ENCODE measurements at regions not wholly inside any gene's neighbourhood (a gene's known extent, or its start where the extent isn't known, plus 50 kb on each side); places are given as distances from the start of the nearest gene placed in this dataset.

DNA sequence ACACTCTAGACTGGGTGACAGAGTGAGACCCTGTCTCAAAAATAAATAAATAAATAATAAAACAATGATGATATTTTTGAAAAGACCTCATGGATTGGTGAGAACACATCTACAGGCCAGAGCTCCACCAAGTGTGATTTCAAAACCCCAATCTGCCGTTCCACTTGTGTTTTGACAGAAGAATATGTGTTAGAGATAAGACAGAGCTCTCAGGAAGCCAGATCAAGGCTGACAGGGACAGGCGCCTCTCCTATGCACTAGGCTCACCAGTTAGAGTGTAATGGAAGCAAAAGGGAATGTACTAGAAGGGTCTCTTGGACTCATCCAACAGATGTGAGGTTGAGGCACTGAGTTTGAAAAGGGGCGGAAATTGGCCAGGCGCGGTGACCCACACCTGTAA, 110.7 kb upstream of the ERRFI1 start:
- Histone ChIP-seq H3K9me3 (ENCODE audit: control insufficient read depth, insufficient read depth, low read length) (no peaks in the 10 kb centered on the region), H3K79me2 (ENCODE audit: control insufficient read depth, low read length) (no peaks in the 10 kb centered on the region), H3K4me2 (ENCODE audit: low read length) (no peak overlapping the region), H3K27me3 (ENCODE audit: control insufficient read depth, low read length) (no peaks in the 10 kb centered on the region), H4K20me1 (ENCODE audit: control insufficient read depth, insufficient read depth, low read depth, low read length) (no peaks in the 10 kb centered on the region), H3K27ac (ENCODE audit: low read depth, low read length) (no peak overlapping the region), H3K36me3 (ENCODE audit: control insufficient read depth, low read length) (no peaks in the 10 kb centered on the region), H3K9me2 (replicated peaks; ENCODE audit: control insufficient read depth, low read length) (no peaks in the 10 kb centered on the region), H3K4me3 (ENCODE audit: low read length) (no peak overlapping the region), H3K4me1 (ENCODE audit: control insufficient read depth, low read length) (no peaks in the 10 kb centered on the region), H3F3A (ENCODE audit: control insufficient read depth, insufficient read depth) (no peaks in the 10 kb centered on the region)
- no peak for TF ChIP-seq EZH2phosphoT487 (IDR thresholded peaks at IDR 0.05; ENCODE audit: borderline replicate concordance, low read length)
- TF ChIP-seq, protein P1, sequence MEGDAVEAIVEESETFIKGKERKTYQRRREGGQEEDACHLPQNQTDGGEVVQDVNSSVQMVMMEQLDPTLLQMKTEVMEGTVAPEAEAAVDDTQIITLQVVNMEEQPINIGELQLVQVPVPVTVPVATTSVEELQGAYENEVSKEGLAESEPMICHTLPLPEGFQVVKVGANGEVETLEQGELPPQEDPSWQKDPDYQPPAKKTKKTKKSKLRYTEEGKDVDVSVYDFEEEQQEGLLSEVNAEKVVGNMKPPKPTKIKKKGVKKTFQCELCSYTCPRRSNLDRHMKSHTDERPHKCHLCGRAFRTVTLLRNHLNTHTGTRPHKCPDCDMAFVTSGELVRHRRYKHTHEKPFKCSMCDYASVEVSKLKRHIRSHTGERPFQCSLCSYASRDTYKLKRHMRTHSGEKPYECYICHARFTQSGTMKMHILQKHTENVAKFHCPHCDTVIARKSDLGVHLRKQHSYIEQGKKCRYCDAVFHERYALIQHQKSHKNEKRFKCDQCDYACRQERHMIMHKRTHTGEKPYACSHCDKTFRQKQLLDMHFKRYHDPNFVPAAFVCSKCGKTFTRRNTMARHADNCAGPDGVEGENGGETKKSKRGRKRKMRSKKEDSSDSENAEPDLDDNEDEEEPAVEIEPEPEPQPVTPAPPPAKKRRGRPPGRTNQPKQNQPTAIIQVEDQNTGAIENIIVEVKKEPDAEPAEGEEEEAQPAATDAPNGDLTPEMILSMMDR (IDR thresholded peaks at IDR 0.05; ENCODE audit: low read depth, low read length, poor library complexity, severe bottlenecking): no peak

DNA sequence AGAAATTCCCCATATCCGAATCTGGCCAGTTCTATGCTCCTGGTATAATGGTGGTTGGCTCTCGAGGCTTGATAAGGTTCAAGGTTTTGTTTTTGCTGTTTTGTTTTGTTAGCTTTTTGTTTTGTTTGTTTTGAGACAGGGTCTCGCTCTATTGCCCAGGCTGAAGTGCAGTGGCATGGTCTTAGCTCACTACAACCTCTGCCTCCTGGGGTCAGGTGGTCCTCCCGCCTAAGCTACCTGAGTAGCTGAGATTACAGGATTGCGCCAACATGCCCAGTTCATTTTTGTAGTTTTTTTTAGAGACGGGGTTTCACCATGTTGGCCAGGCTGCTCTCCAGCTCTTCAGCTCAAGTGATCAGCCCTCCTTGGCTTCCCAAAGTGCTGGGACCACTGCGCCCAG, 109.1 kb upstream of the ERRFI1 start:
- Histone ChIP-seq H3K36me3 (ENCODE audit: control insufficient read depth, low read length) (no peaks in the 10 kb centered on the region), H4K20me1 (ENCODE audit: control insufficient read depth, insufficient read depth, low read depth, low read length) (no peaks in the 10 kb centered on the region), H3F3A (ENCODE audit: control insufficient read depth, insufficient read depth) (no peaks in the 10 kb centered on the region), H3K4me3 (ENCODE audit: low read length) (no peak overlapping the region), H3K79me2 (ENCODE audit: control insufficient read depth, low read length) (no peaks in the 10 kb centered on the region), H3K9me2 (replicated peaks; ENCODE audit: control insufficient read depth, low read length) (no peaks in the 10 kb centered on the region), H3K9me3 (ENCODE audit: control insufficient read depth, insufficient read depth, low read length) (no peaks in the 10 kb centered on the region), H3K4me1 (ENCODE audit: control insufficient read depth, low read length) (no peaks in the 10 kb centered on the region), H3K4me2 (ENCODE audit: low read length) (no peak overlapping the region), H3K27ac (ENCODE audit: low read depth, low read length) (no peak overlapping the region), H3K27me3 (ENCODE audit: control insufficient read depth, low read length) (no peaks in the 10 kb centered on the region)
- TF ChIP-seq, protein P1 (IDR thresholded peaks at IDR 0.05; ENCODE audit: low read depth, low read length, poor library complexity, severe bottlenecking): no peak
- no peak for TF ChIP-seq EZH2phosphoT487 (IDR thresholded peaks at IDR 0.05; ENCODE audit: borderline replicate concordance, low read length)

DNA sequence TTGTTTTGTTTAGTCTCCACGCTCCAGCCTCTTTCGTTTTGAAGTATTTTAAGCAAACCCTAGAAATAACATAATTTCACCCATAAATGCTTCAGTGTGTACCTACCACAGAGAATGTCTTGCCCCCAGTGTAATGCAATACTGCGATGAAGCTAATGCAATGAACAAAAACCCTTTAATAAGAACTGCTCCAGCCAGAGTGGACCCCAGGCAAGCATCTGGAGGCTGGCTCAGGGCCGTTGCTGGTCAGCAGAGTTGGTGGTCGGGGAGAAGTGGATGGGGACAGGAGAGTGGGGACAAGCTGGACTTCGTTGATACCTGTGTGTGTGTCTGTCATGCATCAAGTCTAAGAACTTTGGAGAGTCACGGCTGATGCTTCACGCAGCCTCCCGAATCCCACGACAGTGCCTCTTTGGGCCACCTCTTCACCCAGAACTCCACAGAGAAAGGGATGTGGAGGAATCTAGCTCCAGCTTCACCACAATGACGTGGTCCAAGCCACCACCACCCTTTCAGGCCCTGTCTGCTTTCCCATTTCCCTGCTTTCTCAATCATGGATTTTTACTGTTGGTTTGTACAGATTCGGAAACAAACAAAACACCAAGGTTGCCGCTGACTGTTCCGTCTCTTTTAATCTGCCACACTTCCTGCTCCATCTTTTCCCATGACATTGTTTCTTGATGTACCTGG, 108.6 kb upstream of the ERRFI1 start:
- H3K79me2 ChIP-seq (ENCODE audit: control insufficient read depth, low read length): no peaks in the 10 kb centered on the region
- H3F3A ChIP-seq (ENCODE audit: control insufficient read depth, insufficient read depth): no peaks in the 10 kb centered on the region
- H3K4me3 ChIP-seq (ENCODE audit: low read length): no peak overlapping the region
- no peaks in the 10 kb centered on the region for H3K9me2 ChIP-seq (replicated peaks; ENCODE audit: control insufficient read depth, low read length)
- H3K4me2 ChIP-seq (ENCODE audit: low read length): no peak overlapping the region
- no peaks in the 10 kb centered on the region for H3K27me3 ChIP-seq (ENCODE audit: control insufficient read depth, low read length)
- H3K27ac ChIP-seq (ENCODE audit: low read depth, low read length): no peak overlapping the region
- no peaks in the 10 kb centered on the region for H3K4me1 ChIP-seq (ENCODE audit: control insufficient read depth, low read length)
- TF ChIP-seq, protein P1 (IDR thresholded peaks at IDR 0.05; ENCODE audit: low read depth, low read length, poor library complexity, severe bottlenecking): no peak
- TF ChIP-seq EZH2phosphoT487 (IDR thresholded peaks at IDR 0.05; ENCODE audit: borderline replicate concordance, low read length): no peak
- H3K9me3 ChIP-seq (ENCODE audit: control insufficient read depth, insufficient read depth, low read length): no peaks in the 10 kb centered on the region
- no peaks in the 10 kb centered on the region for H3K36me3 ChIP-seq (ENCODE audit: control insufficient read depth, low read length)
- no peaks in the 10 kb centered on the region for H4K20me1 ChIP-seq (ENCODE audit: control insufficient read depth, insufficient read depth, low read depth, low read length)
